Gastrocnemius medialis (tissue), 4 donors: ENCODE measurements at regions not wholly inside any gene's neighbourhood (a gene's known extent, or its start where the extent isn't known, plus 50 kb on each side); places are given as distances from the start of the nearest gene placed in this dataset.

Source experiments
- ATAC-seq, 2 donors: fragments of 150-250 bp; one replicate each; pipeline ENCODE4 v1.9.1; 2016
- DNase-seq, 2 donors: peaks; one replicate each; pipeline ENCODE4 v3.0.0-alpha.2; 2019
- H3K27ac ChIP-seq, 4 donors: fragments of 200-600 bp; sonication (generic); 1 replicate in 1 of 4; 2 replicates in 3 of 4; pipeline ENCODE4 v1.5.1; 2016 to 2018; ENCODE audit warnings: mild to moderate bottlenecking in 2 of 4, moderate library complexity in 1 of 4
- H3K27me3 ChIP-seq, 3 donors: fragments of 200-600 bp; sonication (generic) in 2 of 3; 1 replicate in 1 of 3; 2 replicates in 2 of 3; pipeline versions ENCODE4 v1.5.1 to v1.6.0; 2016 to 2019; ENCODE audit warnings: mild to moderate bottlenecking in 1 of 3, moderate library complexity in 1 of 3
- H3K36me3 ChIP-seq, 2 donors: fragments of 200-600 bp; sonication (generic) in 1 of 2; one replicate each; pipeline ENCODE4 v1.5.1; 2017 to 2018
- H3K4me1 ChIP-seq, 2 donors: fragments of 200-600 bp; sonication (generic) in 1 of 2; one replicate each; pipeline ENCODE4 v1.5.1; 2016 to 2017; ENCODE audit warnings: mild to moderate bottlenecking in 2 of 2
- H3K4me3 ChIP-seq, 4 donors: fragments of 200-600 bp; sonication (generic) in 3 of 4; 1 replicate in 1 of 4; 2 replicates in 3 of 4; pipeline ENCODE4 v1.5.1; 2016 to 2019; ENCODE audit warnings: mild to moderate bottlenecking in 2 of 4
- H3K9me3 ChIP-seq, 3 donors: fragments of 200-600 bp; sonication (generic) in 2 of 3; 1 replicate in 1 of 3; 2 replicates in 2 of 3; pipeline ENCODE4 v1.5.1; 2016 to 2019
- POLR2A ChIP-seq, 2 donors: fragments of 450-650 bp; IDR thresholded peaks; one replicate each; pipeline ENCODE4 v1.6.1; 2017; ENCODE audit warnings: antibody characterized with exemption in 2 of 2, mild to moderate bottlenecking in 2 of 2, moderate library complexity in 2 of 2
- in situ Hi-C, 4 donors: fragments of 200-750 bp; cut with MboI; loops; one replicate each; pipeline versions ENCODE4 v1.15.0 to v1.8.0; 2017; ENCODE audit warnings: low sequenced_read_pairs in 4 of 4
- intact Hi-C: fragments of 100-400 bp; cut with DNase I; formaldehyde crosslinking; loops from one replicate; pipeline ENCODE4 v1.15.1; 2023; ENCODE audit warnings: low total_unique reads
- TF ChIP-seq, protein P1 (sequence below), 5 experiments: fragments of 450-650 bp in 3 of 5; fragments of 200-600 bp in 2 of 5; sonication (generic) in 2 of 5; IDR thresholded peaks in 4 of 5; conservative IDR thresholded peaks in 1 of 5; 1 replicate in 4 of 5; 2 replicates in 1 of 5; pipeline ENCODE4 v1.5.1; 2016 to 2019; ENCODE audit warnings: antibody characterized with exemption in 5 of 5, mild to moderate bottlenecking in 3 of 5, moderate library complexity in 3 of 5

DNA sequence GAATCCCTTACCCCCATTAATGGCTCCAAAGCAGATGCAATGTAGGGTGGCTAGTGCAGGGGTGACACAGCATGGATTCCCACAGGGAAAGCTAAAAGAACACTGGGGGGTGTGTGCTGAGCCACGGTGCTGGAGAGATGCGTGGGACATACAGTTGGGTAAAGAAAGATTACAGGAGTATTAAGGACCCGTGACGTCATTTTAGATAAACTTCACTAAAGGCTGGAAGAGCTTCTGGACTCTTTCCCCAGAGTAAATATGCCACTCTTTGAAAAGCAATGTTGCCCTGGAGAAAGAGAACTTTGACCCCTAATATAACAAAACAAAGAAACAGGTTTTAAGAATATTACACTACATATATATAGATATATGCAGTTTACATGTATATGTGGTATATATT lies 481.5 kb upstream of the VSTM2A start:
- no peaks in the 10 kb centered on the region for H3K27me3 ChIP-seq
- DNase-seq = no peak
- H3K9me3 ChIP-seq = no peaks in the 10 kb centered on the region
- no peak for ATAC-seq
- no peak for TF ChIP-seq POLR2A (IDR thresholded peaks at IDR 0.05)
- TF ChIP-seq, protein P1, sequence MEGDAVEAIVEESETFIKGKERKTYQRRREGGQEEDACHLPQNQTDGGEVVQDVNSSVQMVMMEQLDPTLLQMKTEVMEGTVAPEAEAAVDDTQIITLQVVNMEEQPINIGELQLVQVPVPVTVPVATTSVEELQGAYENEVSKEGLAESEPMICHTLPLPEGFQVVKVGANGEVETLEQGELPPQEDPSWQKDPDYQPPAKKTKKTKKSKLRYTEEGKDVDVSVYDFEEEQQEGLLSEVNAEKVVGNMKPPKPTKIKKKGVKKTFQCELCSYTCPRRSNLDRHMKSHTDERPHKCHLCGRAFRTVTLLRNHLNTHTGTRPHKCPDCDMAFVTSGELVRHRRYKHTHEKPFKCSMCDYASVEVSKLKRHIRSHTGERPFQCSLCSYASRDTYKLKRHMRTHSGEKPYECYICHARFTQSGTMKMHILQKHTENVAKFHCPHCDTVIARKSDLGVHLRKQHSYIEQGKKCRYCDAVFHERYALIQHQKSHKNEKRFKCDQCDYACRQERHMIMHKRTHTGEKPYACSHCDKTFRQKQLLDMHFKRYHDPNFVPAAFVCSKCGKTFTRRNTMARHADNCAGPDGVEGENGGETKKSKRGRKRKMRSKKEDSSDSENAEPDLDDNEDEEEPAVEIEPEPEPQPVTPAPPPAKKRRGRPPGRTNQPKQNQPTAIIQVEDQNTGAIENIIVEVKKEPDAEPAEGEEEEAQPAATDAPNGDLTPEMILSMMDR (IDR thresholded peaks at IDR 0.05 in 4 of 5, conservative IDR thresholded peaks at IDR 0.05 in 1 of 5) = no peak
- in situ Hi-C loops (no loop called here), intact Hi-C loops (no loop called here)
- H3K36me3 ChIP-seq = no peaks in the 10 kb centered on the region
- H3K4me3 ChIP-seq = no peak overlapping the region
- no peaks in the 10 kb centered on the region for H3K4me1 ChIP-seq
- no peak overlapping the region for H3K27ac ChIP-seq

DNA sequence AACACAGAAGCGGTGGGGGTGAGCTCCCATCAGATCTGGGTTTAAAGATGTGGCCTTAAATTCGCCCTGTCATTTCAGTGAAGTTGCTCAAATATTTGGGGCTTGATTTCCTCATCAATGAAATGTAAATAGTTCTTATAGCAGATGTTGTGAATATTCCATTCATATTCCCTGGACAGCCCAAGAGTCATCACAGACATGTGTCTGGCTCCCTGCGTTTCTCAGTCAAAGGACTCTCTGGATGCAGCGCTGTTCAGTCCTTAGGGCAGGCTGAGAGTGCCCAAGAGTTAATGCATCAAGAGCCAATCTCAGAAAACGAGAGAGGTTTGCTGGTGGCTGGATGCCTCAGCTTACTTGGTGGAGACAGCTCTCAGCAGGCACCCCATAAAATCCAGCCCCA lies 475.5 kb upstream of the VSTM2A start:
- intact Hi-C loops (no loop called here), in situ Hi-C loops (no loop called here)
- ATAC-seq (no peak), DNase-seq (no peak)
- Histone ChIP-seq H3K27me3 (no peaks in the 10 kb centered on the region), H3K27ac (no peak overlapping the region), H3K4me3 (no peak overlapping the region), H3K9me3 (no peaks in the 10 kb centered on the region), H3K36me3 (no peaks in the 10 kb centered on the region), H3K4me1 (no peaks in the 10 kb centered on the region)
- TF ChIP-seq POLR2A (IDR thresholded peaks at IDR 0.05) = no peak
- TF ChIP-seq, protein P1 (IDR thresholded peaks at IDR 0.05 in 4 of 5, conservative IDR thresholded peaks at IDR 0.05 in 1 of 5) = no peak

DNA sequence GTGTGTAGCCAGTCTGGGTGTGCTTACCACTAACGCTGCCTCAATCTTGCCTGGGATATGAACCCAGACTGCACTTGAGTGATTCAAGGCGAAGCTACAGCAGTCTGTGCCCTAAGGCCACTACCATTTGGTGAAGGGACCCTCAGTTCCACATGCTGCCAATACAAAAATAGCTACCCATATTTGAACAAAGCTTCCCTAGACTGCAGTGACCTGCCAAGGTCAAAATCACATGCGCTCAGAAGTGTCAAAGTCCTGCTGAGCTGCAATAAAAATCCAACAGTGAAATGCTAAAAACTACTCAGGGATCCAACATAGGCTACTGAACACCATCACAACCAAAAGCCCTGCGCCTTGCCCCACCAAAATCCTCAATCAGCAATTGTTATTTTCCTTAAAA lies 472.3 kb upstream of the VSTM2A start:
- no peak for TF ChIP-seq POLR2A (IDR thresholded peaks at IDR 0.05)
- TF ChIP-seq, protein P1 (IDR thresholded peaks at IDR 0.05 in 4 of 5, conservative IDR thresholded peaks at IDR 0.05 in 1 of 5) = no peak
- H3K9me3 ChIP-seq = no peaks in the 10 kb centered on the region
- DNase-seq = no peak
- ATAC-seq = no peak
- in situ Hi-C loops (no loop called here), intact Hi-C loops (no loop called here)
- no peaks in the 10 kb centered on the region for H3K4me1 ChIP-seq
- H3K27ac ChIP-seq = no peak overlapping the region
- H3K27me3 ChIP-seq = no peaks in the 10 kb centered on the region
- H3K36me3 ChIP-seq = no peaks in the 10 kb centered on the region
- no peak overlapping the region for H3K4me3 ChIP-seq

DNA sequence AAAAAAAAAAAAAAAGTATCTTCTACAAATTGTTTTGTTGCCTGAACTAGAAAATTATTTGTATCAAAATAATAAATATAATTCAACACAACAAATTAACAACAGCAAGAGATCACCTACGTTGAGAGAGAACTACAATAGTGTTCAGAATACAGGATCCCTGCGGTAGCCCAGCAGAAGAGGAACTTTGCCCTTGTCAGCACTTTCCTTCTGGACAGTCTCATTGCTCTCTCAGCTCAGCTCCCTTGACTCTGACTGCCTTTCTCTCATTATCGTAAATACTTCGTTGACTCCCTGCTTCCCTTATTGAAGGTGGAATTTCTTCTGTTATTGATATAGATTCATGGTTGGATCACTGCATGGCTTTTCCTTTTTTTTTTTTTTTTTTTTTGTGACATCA lies 469.5 kb upstream of the VSTM2A start:
- Histone ChIP-seq H3K36me3 (no peaks in the 10 kb centered on the region), H3K27ac (no peak overlapping the region), H3K4me1 (no peaks in the 10 kb centered on the region), H3K4me3 (no peak overlapping the region), H3K9me3 (no peaks in the 10 kb centered on the region), H3K27me3 (no peaks in the 10 kb centered on the region)
- in situ Hi-C loops (no loop called here), intact Hi-C loops (no loop called here)
- DNase-seq (no peak), ATAC-seq (no peak)
- TF ChIP-seq, protein P1 (IDR thresholded peaks at IDR 0.05 in 4 of 5, conservative IDR thresholded peaks at IDR 0.05 in 1 of 5) = no peak
- no peak for TF ChIP-seq POLR2A (IDR thresholded peaks at IDR 0.05)

DNA sequence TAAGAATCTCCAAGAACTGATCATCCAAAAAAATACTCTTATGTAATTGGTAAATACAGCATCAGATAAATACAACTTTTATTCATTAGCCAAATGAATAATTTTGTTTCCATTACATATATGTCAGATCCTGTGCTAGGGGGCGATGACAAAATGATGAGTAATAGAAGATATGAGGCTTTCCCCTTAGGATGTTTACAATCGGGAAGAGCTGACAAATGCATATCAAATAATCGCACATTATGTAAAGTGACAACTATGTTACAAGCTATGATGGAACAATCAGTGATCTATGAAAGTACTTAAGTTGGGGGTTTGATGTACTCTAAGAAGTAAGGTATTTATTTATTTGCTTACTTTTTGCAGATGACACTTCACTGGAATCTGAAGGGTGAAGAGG lies 465.6 kb upstream of the VSTM2A start:
- intact Hi-C loops = no loop called here
- Histone ChIP-seq H3K27ac (no peak overlapping the region), H3K4me1 (no peaks in the 10 kb centered on the region), H3K36me3 (no peaks in the 10 kb centered on the region), H3K4me3 (no peak overlapping the region), H3K27me3 (no peaks in the 10 kb centered on the region), H3K9me3 (no peaks in the 10 kb centered on the region)
- TF ChIP-seq POLR2A (IDR thresholded peaks at IDR 0.05) = no peak
- TF ChIP-seq, protein P1 (IDR thresholded peaks at IDR 0.05 in 4 of 5, conservative IDR thresholded peaks at IDR 0.05 in 1 of 5) = no peak
- DNase-seq (no peak), ATAC-seq (no peak)
- in situ Hi-C loops = no loop called here
